ENCODE measurements at regions not wholly inside any gene's neighbourhood (a gene's known extent, or its start where the extent isn't known, plus 50 kb on each side); places are given as distances from the start of the nearest gene placed in this dataset.

- peak; percentile 63 to 69 for DNase-seq (ENCODE audit: low read depth in 2 of 2)
Observed at GRCh38 chr7:46545790-46546189, 624.7 kb upstream of the IGFBP3 start.

GRCh38 chr7:46544396-46545008 lies 623.4 kb upstream of the IGFBP3 start:
- DNase-seq (ENCODE audit: low read depth in 2 of 2) = peak; percentile 56 to 61

GRCh38 chr7:46542076-46542475 lies 621.0 kb upstream of the IGFBP3 start:
- DNase-seq (ENCODE audit: low read depth in 2 of 2) = no peak

GRCh38 chr7:46539892-46540483 lies 618.9 kb upstream of the IGFBP3 start:
- DNase-seq (ENCODE audit: low read depth in 2 of 2) = no peak

GRCh38 chr7:46537191-46537905 lies 616.3 kb upstream of the IGFBP3 start:
- DNase-seq (ENCODE audit: low read depth in 2 of 2) = peak in 1 of 2 experiments; percentile 20

- DNase-seq (ENCODE audit: low read depth in 2 of 2) = peak in 1 of 2 experiments; percentile 39
Observed at GRCh38 chr7:46534664-46535588, 613.9 kb upstream of the IGFBP3 start.

- DNase-seq (ENCODE audit: low read depth in 2 of 2) = no peak
Observed at GRCh38 chr7:46533946-46534345, 612.9 kb upstream of the IGFBP3 start.

- no peak for DNase-seq (ENCODE audit: low read depth in 2 of 2)
Observed at GRCh38 chr7:46532571-46532970, 611.5 kb upstream of the IGFBP3 start.

GRCh38 chr7:46530081-46530750 lies 609.1 kb upstream of the IGFBP3 start:
- no peak for DNase-seq (ENCODE audit: low read depth in 2 of 2)

GRCh38 chr7:46527360-46527759 lies 606.3 kb upstream of the IGFBP3 start:
- DNase-seq (ENCODE audit: low read depth in 2 of 2) = no peak

- no peak for DNase-seq (ENCODE audit: low read depth in 2 of 2)
Observed at GRCh38 chr7:46525876-46526275, 604.8 kb upstream of the IGFBP3 start.

GRCh38 chr7:46524350-46524749 lies 603.3 kb upstream of the IGFBP3 start:
- no peak for DNase-seq (ENCODE audit: low read depth in 2 of 2)

GRCh38 chr7:46522354-46522906 lies 601.4 kb upstream of the IGFBP3 start:
- no peak for DNase-seq (ENCODE audit: low read depth in 2 of 2)

- no peak for DNase-seq (ENCODE audit: low read depth in 2 of 2)
Observed at GRCh38 chr7:46518713-46519112, 597.6 kb upstream of the IGFBP3 start.

GRCh38 chr7:46515844-46516590 lies 594.9 kb upstream of the IGFBP3 start:
- DNase-seq (ENCODE audit: low read depth in 2 of 2) = no peak

GRCh38 chr7:46513447-46513848 lies 592.4 kb upstream of the IGFBP3 start:
- no peak for DNase-seq (ENCODE audit: low read depth in 2 of 2)

- DNase-seq (ENCODE audit: low read depth in 2 of 2) = no peak
Observed at GRCh38 chr7:46512891-46513413, 591.9 kb upstream of the IGFBP3 start.

GRCh38 chr7:46511442-46512215 lies 590.6 kb upstream of the IGFBP3 start:
- no peak for DNase-seq (ENCODE audit: low read depth in 2 of 2)

GRCh38 chr7:46508583-46508982 lies 587.5 kb upstream of the IGFBP3 start:
- DNase-seq (ENCODE audit: low read depth in 2 of 2) = no peak
